Adrenal gland (tissue), 9 donors: ENCODE measurements at regions not wholly inside any gene's neighbourhood (a gene's known extent, or its start where the extent isn't known, plus 50 kb on each side); places are given as distances from the start of the nearest gene placed in this dataset.

Experiments
- DNase-seq, 7 donors: peaks; one replicate each; pipeline ENCODE4 v3.0.0-alpha.2; 2019 to 2020
- H3K27ac ChIP-seq, 5 donors: fragments of 200-600 bp; sonication (generic) in 4 of 5; 1 replicate in 3 of 5; 2 replicates in 2 of 5; pipeline versions ENCODE4 v1.5.1 to v1.8.0; 2016 to 2020; ENCODE audit warnings: mild to moderate bottlenecking in 1 of 5
- H3K27me3 ChIP-seq: fragments of 200-600 bp; 2 replicates; pipeline ENCODE4 v1.8.0; 2021
- H3K36me3 ChIP-seq, 2 donors: fragments of 200-600 bp; replicated peaks in 1 of 2; 1 replicate in 1 of 2; 2 replicates in 1 of 2; pipeline versions ENCODE4 v1.5.1 to v1.8.0; 2018 to 2022
- H3K4me1 ChIP-seq, 2 donors: fragments of 200-600 bp; replicated peaks in 1 of 2; 1 replicate in 1 of 2; 2 replicates in 1 of 2; pipeline versions ENCODE4 v1.5.1 to v1.8.0; 2018 to 2021
- H3K4me3 ChIP-seq, 4 donors: fragments of 200-600 bp; sonication (generic) in 3 of 4; one replicate each; pipeline ENCODE4 v1.5.1; 2016 to 2018
- H3K9me3 ChIP-seq, 3 donors: fragments of 200-600 bp; sonication (generic) in 1 of 3; replicated peaks in 1 of 3; 1 replicate in 2 of 3; 2 replicates in 1 of 3; pipeline versions ENCODE4 v1.5.1 to v1.8.0; 2016 to 2021
- CTCF ChIP-seq, 6 experiments: fragments of 450-650 bp in 4 of 6; fragments of 200-600 bp in 2 of 6; sonication (generic) in 1 of 6; IDR thresholded peaks; 1 replicate in 5 of 6; 2 replicates in 1 of 6; pipeline versions ENCODE4 v1.5.1 to v1.8.0; 2016 to 2021; ENCODE audit warnings: antibody characterized with exemption in 6 of 6, mild to moderate bottlenecking in 2 of 6, moderate library complexity in 1 of 6
- POLR2A ChIP-seq, 2 donors: fragments of 450-650 bp; IDR thresholded peaks; one replicate each; pipeline ENCODE4 v1.6.1; 2017; ENCODE audit warnings: antibody characterized with exemption in 2 of 2, mild to moderate bottlenecking in 2 of 2, moderate library complexity in 1 of 2
- WGBS, 4 donors: extraction: QIAGEN DNeasy Blood & Tissue Kit in 2 of 4; methylation state at CpG; one replicate each; pipeline versions ENCODE4 v1.1.5 to v1.1.7; 2013 to 2017; 5-methylcytosine and 5-hydroxymethylcytosine counted together
- intact Hi-C, 2 donors: fragments of 100-400 bp; cut with DNase I; formaldehyde crosslinking; loops; one replicate each; pipeline versions ENCODE4 v1.14.1 to v1.15.0; 2022 to 2023
- donor health status: healthy with polysubstance abuse.
- donor health status: Bipolar disorder and iron deficiency.
- donor health status: DM: yes; HTN: yes; CAD: no.
- donor health status: DM: no; HTN: no; CAD: no.
- donor health status: DM: no; HTN: no; CAD: no.

- Histone ChIP-seq H3K9me3 (no peaks in the 10 kb centered on the region), H3K27me3 (no peaks in the 10 kb centered on the region), H3K4me1 (no peaks in the 10 kb centered on the region), H3K36me3 (no peaks in the 10 kb centered on the region), H3K27ac (peak overlapping the region in 3 of 5 donors; percentile 0 to 82 (median 56)), H3K4me3 (no peak overlapping the region)
- WGBS, 4 donors, result 70 to 88% (median 77%) methylated on average over 6 of the region's 6 CpGs
- intact Hi-C loops, result no loop called here
- DNase-seq, result no peak
- TF ChIP-seq CTCF (IDR thresholded peaks at IDR 0.05), result no peak
These were observed 68.2 kb upstream of the AMPD3 start for GRCh38 chr11:10386861-10387205.

GRCh38 chr11:10387206-10388083 is 67.6 kb upstream of the AMPD3 start:
- Histone ChIP-seq H3K36me3 (no peaks in the 10 kb centered on the region), H3K4me1 (no peaks in the 10 kb centered on the region), H3K27me3 (no peaks in the 10 kb centered on the region), H3K27ac (peak overlapping the region in 3 of 5 donors; percentile 0 to 82 (median 56)), H3K4me3 (no peak overlapping the region), H3K9me3 (no peaks in the 10 kb centered on the region)
- DNase-seq, result peak in 3 of 7 donors; percentile 26 to 68 (median 46)
- no peak for TF ChIP-seq POLR2A (IDR thresholded peaks at IDR 0.05)
- no peak for TF ChIP-seq CTCF (IDR thresholded peaks at IDR 0.05)
- intact Hi-C loops, result no loop called here
- 60 to 72% (median 70%) methylated on average over 12 to 17 of the region's 17 CpGs for WGBS, 4 donors

- no peaks in the 10 kb centered on the region for H3K4me1 ChIP-seq
- intact Hi-C loops, result no loop called here
- whole genome bisulfite sequencing, 4 donors, result 63 to 69% (median 67%) methylated on average over 5 of the region's 5 CpGs
- no peaks in the 10 kb centered on the region for H3K36me3 ChIP-seq
- H3K9me3 ChIP-seq, result no peaks in the 10 kb centered on the region
- H3K4me3 ChIP-seq, result no peak overlapping the region
- no peak for DNase-seq
- H3K27ac ChIP-seq, result peak overlapping the region in 2 of 5 donors; percentile 56 to 82
- TF ChIP-seq CTCF (IDR thresholded peaks at IDR 0.05), result no peak
- H3K27me3 ChIP-seq, result no peaks in the 10 kb centered on the region
These were observed 67.0 kb upstream of the AMPD3 start for GRCh38 chr11:10388101-10388500.

GRCh38 chr11:10388574-10388973 is 66.5 kb upstream of the AMPD3 start:
- intact Hi-C loops, result no loop called here
- no peaks in the 10 kb centered on the region for H3K27me3 ChIP-seq
- H3K27ac ChIP-seq, result peak overlapping the region in 1 of 5 donors; percentile 82
- WGBS, 4 donors, result 50 to 57% (median 54%) methylated on average over 5 of the region's 5 CpGs
- no peak for DNase-seq
- H3K36me3 ChIP-seq, result no peaks in the 10 kb centered on the region
- H3K9me3 ChIP-seq, result no peaks in the 10 kb centered on the region
- no peaks in the 10 kb centered on the region for H3K4me1 ChIP-seq
- H3K4me3 ChIP-seq, result no peak overlapping the region
- TF ChIP-seq CTCF (IDR thresholded peaks at IDR 0.05), result no peak
- TF ChIP-seq POLR2A (IDR thresholded peaks at IDR 0.05), result no peak
